Sigmoid colon (tissue), 6 donors: ENCODE measurements at regions not wholly inside any gene's neighbourhood (a gene's known extent, or its start where the extent isn't known, plus 50 kb on each side); places are given as distances from the start of the nearest gene placed in this dataset.

Source experiments
- DNase-seq: peaks from one replicate; pipeline ENCODE4 v3.0.0-alpha.2; 2019
- H3K27ac ChIP-seq, 4 donors: fragments of 200-600 bp; sonication (generic); one replicate each; pipeline ENCODE4 v1.5.1; 2016 to 2019; ENCODE audit warnings: mild to moderate bottlenecking in 1 of 4
- H3K27me3 ChIP-seq, 3 donors: fragments of 200-600 bp; sonication (generic); one replicate each; pipeline ENCODE4 v1.5.1; 2019; ENCODE audit warnings: mild to moderate bottlenecking in 1 of 3
- H3K36me3 ChIP-seq, 4 donors: fragments of 200-600 bp; sonication (generic); one replicate each; pipeline ENCODE4 v1.5.1; 2016 to 2019
- H3K4me1 ChIP-seq, 4 donors: fragments of 200-600 bp; sonication (generic); one replicate each; pipeline ENCODE4 v1.5.1; 2017 to 2019
- H3K4me3 ChIP-seq, 4 donors: fragments of 200-600 bp; sonication (generic); one replicate each; pipeline ENCODE4 v1.5.1; 2017 to 2019; ENCODE audit warnings: mild to moderate bottlenecking in 2 of 4, moderate library complexity in 1 of 4
- H3K9me3 ChIP-seq, 4 donors: fragments of 200-600 bp in 3 of 4; sonication (generic) in 3 of 4; one replicate each; pipeline versions ENCODE4 v1.5.1 to v1.6.1; 2013 to 2019
- EP300 ChIP-seq, 4 donors: sonication (generic); formaldehyde crosslinking; IDR thresholded peaks; one replicate each; pipeline ENCODE4 v1.6.1; 2017; ENCODE audit warnings: antibody characterized with exemption in 4 of 4
- POLR2A ChIP-seq, 2 donors: fragments of 450-650 bp; IDR thresholded peaks; one replicate each; pipeline ENCODE4 v1.6.1; 2016; ENCODE audit warnings: antibody characterized with exemption in 2 of 2, mild to moderate bottlenecking in 2 of 2, moderate library complexity in 2 of 2
- POLR2AphosphoS5 ChIP-seq, 4 donors: sonication (generic); formaldehyde crosslinking; IDR thresholded peaks; one replicate each; pipeline ENCODE4 v1.6.1; 2017; ENCODE audit warnings: antibody characterized with exemption in 4 of 4
- whole genome bisulfite sequencing, 2 donors: extraction: QIAGEN DNeasy Blood & Tissue Kit; methylation state at CpG; one replicate each; pipeline ENCODE4 v1.1.7; 2013; 5-methylcytosine and 5-hydroxymethylcytosine counted together
- intact Hi-C: fragments of 100-400 bp; cut with DNase I; formaldehyde crosslinking; loops from one replicate; pipeline ENCODE4 v1.15.1; 2023
- TF ChIP-seq, protein P1 (sequence below), 4 experiments: fragments of 450-650 bp in 3 of 4; fragments of 200-600 bp in 1 of 4; IDR thresholded peaks; one replicate each; pipeline ENCODE4 v1.5.1; 2016 to 2019; ENCODE audit warnings: antibody characterized with exemption in 4 of 4, mild to moderate bottlenecking in 3 of 4, moderate library complexity in 2 of 4
- donor health status: healthy with polysubstance abuse.
- donor health status: healthy.

DNA sequence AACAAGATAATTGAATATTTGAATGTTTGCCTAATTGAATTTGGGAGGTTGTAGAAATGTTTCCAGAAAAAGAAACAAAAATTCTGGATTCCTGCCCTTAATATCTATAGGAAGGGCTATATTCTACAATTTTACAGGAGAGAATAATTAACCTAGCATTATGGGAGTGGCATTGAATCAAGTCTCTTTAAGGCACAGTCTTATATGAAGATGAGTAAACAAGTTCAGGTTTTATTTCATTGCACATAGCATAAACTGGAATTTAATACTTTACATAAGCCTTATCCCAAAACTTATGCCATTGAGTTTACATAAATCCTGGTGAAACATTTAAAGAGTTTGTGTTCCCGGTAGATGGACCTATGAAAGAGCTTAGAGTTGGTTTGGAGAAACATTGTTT lies 138.1 kb upstream of the ADAMTSL1 start:
- intact Hi-C loops: no loop called here
- WGBS, 2 donors: 9 to 56% methylated on average over 1 of the region's 1 CpG
- H3K36me3 ChIP-seq: no peaks in the 10 kb centered on the region

DNA sequence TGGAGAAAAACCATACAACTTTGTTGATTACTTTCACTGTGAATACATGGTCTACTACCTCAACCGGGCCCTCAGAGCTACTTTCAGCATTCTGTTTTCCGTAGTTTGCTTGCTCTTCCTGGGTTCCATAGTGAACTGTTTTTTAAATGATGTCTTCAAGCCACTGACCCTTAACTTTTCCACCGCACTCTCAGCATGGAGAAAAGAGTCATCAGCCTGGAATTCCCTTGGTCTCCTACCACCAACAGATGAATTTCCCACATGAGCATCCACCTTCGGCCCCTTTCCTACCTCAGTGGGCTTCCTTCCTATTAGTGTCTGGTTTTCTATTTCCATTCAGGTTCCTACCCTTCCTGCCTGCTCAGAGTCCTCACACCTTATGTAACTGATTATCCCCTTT lies 135.9 kb upstream of the ADAMTSL1 start:
- H3K4me1 ChIP-seq: peaks cover 0 to 8% (median 2%) of the 10 kb centered on the region in 4 donors
- H3K4me3 ChIP-seq: no peak overlapping the region
- no peaks in the 10 kb centered on the region for H3K9me3 ChIP-seq
- H3K27ac ChIP-seq: no peak overlapping the region
- 94 to 98% methylated on average over 4 of the region's 4 CpGs for WGBS, 2 donors
- H3K27me3 ChIP-seq: no peaks in the 10 kb centered on the region
- DNase-seq: no peak
- intact Hi-C loops: no loop called here
- TF ChIP-seq, protein P1, sequence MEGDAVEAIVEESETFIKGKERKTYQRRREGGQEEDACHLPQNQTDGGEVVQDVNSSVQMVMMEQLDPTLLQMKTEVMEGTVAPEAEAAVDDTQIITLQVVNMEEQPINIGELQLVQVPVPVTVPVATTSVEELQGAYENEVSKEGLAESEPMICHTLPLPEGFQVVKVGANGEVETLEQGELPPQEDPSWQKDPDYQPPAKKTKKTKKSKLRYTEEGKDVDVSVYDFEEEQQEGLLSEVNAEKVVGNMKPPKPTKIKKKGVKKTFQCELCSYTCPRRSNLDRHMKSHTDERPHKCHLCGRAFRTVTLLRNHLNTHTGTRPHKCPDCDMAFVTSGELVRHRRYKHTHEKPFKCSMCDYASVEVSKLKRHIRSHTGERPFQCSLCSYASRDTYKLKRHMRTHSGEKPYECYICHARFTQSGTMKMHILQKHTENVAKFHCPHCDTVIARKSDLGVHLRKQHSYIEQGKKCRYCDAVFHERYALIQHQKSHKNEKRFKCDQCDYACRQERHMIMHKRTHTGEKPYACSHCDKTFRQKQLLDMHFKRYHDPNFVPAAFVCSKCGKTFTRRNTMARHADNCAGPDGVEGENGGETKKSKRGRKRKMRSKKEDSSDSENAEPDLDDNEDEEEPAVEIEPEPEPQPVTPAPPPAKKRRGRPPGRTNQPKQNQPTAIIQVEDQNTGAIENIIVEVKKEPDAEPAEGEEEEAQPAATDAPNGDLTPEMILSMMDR (IDR thresholded peaks at IDR 0.05): no peak
- TF ChIP-seq POLR2A (IDR thresholded peaks at IDR 0.05): no peak
- no peak for TF ChIP-seq POLR2AphosphoS5 (IDR thresholded peaks at IDR 0.05)
- no peak for TF ChIP-seq EP300 (IDR thresholded peaks at IDR 0.05)
- no peaks in the 10 kb centered on the region for H3K36me3 ChIP-seq

More for the DNA sequence above, 138.1 kb upstream of the ADAMTSL1 start:
- DNase-seq: no peak
- Histone ChIP-seq H3K9me3 (no peaks in the 10 kb centered on the region), H3K4me3 (no peak overlapping the region), H3K27me3 (no peaks in the 10 kb centered on the region), H3K27ac (no peak overlapping the region), H3K4me1 (peaks cover 0 to 28% (median 13%) of the 10 kb centered on the region in 4 donors)
- TF ChIP-seq POLR2A (IDR thresholded peaks at IDR 0.05): no peak
- TF ChIP-seq EP300 (IDR thresholded peaks at IDR 0.05): no peak
- TF ChIP-seq POLR2AphosphoS5 (IDR thresholded peaks at IDR 0.05): no peak
- TF ChIP-seq, protein P1 (IDR thresholded peaks at IDR 0.05): no peak

DNA sequence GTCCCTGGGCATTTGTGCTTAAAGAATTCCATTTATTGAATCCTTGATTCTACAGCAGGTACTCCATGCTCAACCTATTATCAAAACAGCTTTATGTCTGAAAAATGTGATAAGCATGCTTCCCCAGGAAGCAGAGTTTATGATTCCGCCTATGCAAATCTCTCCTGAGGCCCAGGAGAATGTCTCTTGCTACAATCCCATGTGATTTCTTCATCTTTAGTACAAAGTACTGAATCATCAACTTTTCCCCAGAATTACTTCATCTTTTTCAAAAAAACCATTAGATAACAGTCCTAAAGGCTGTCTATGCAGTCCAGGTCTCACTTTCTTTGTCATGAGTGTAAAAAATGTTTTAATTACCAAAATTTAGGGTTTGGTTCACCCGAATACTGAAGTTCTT lies 130.2 kb upstream of the ADAMTSL1 start:
- intact Hi-C loops: no loop called here
- WGBS, 2 donors: 92 to 93% methylated on average over 2 of the region's 2 CpGs

DNA sequence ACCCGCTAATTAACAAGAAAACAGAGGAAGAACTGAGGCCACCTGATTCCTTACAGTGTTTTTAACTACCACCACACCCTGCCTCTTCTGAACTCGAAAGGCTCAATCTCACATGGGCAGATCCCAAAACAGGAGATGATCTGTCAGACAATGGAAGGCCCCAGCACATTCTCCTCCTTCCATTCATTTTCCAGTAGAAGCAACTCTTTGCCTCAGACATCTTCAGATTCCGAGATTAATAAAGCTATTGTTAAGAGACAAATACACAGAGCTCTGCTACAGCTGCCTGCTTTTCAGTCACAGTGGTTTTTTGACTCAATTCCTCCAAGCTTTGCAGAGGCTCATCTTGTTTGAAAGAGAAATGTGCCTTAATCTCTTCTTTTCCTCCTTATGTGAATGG lies 127.2 kb upstream of the ADAMTSL1 start:
- 84 to 92% methylated on average over 3 of the region's 3 CpGs for WGBS, 2 donors
- Histone ChIP-seq H3K9me3 (no peaks in the 10 kb centered on the region), H3K27ac (no peak overlapping the region), H3K27me3 (no peaks in the 10 kb centered on the region), H3K4me3 (no peak overlapping the region), H3K36me3 (no peaks in the 10 kb centered on the region), H3K4me1 (peaks cover 0 to 13% (median 4%) of the 10 kb centered on the region in 4 donors)
- intact Hi-C loops: no loop called here
- TF ChIP-seq EP300 (IDR thresholded peaks at IDR 0.05): no peak
- no peak for TF ChIP-seq POLR2A (IDR thresholded peaks at IDR 0.05)
- TF ChIP-seq, protein P1 (IDR thresholded peaks at IDR 0.05): no peak
- no peak for TF ChIP-seq POLR2AphosphoS5 (IDR thresholded peaks at IDR 0.05)
- DNase-seq: no peak

More for the DNA sequence above, 130.2 kb upstream of the ADAMTSL1 start:
- no peaks in the 10 kb centered on the region for H3K9me3 ChIP-seq
- peaks cover 0 to 13% (median 4%) of the 10 kb centered on the region in 4 donors for H3K4me1 ChIP-seq
- DNase-seq: no peak
- no peak overlapping the region for H3K27ac ChIP-seq
- H3K4me3 ChIP-seq: no peak overlapping the region
- H3K36me3 ChIP-seq: no peaks in the 10 kb centered on the region
- TF ChIP-seq, protein P1 (IDR thresholded peaks at IDR 0.05): no peak
- TF ChIP-seq POLR2A (IDR thresholded peaks at IDR 0.05) (no peak), EP300 (IDR thresholded peaks at IDR 0.05) (no peak), POLR2AphosphoS5 (IDR thresholded peaks at IDR 0.05) (no peak)
- H3K27me3 ChIP-seq: no peaks in the 10 kb centered on the region
